Mucosa of rectum (tissue), 2 donors: ENCODE measurements at regions not wholly inside any gene's neighbourhood (a gene's known extent, or its start where the extent isn't known, plus 50 kb on each side); places are given as distances from the start of the nearest gene placed in this dataset.
"Not testable (repeated sequence)": the region's sequence is repeated elsewhere in the genome, so short reads cannot be mapped to it uniquely, and the experiment has no call there.

Experiments used
- H3K27ac ChIP-seq, 2 donors: one replicate each; pipeline ENCODE4 v1.7.0; 2013; ENCODE audit warnings: inconsistent platforms in 2 of 2, low read depth in 2 of 2, low read length in 2 of 2
- H3K27me3 ChIP-seq, 2 donors: one replicate each; pipeline ENCODE4 v1.7.0; 2013; ENCODE audit warnings: low read length in 2 of 2; ENCODE audit not compliant: control insufficient read depth in 2 of 2, insufficient read depth in 2 of 2
- H3K36me3 ChIP-seq, 2 donors: one replicate each; pipeline ENCODE4 v1.7.0; 2013; ENCODE audit warnings: low read length in 2 of 2; ENCODE audit not compliant: control insufficient read depth in 2 of 2, insufficient read depth in 2 of 2
- H3K4me1 ChIP-seq, 2 donors: one replicate each; pipeline ENCODE4 v1.7.0; 2013; ENCODE audit warnings: low read length in 2 of 2, mild to moderate bottlenecking in 1 of 2; ENCODE audit not compliant: control insufficient read depth in 2 of 2, insufficient read depth in 2 of 2
- H3K4me3 ChIP-seq, 2 donors: one replicate each; pipeline ENCODE4 v1.7.0; 2013; ENCODE audit warnings: low read length in 2 of 2
- H3K9ac ChIP-seq, 2 donors: one replicate each; pipeline ENCODE4 v1.7.0; 2013; ENCODE audit warnings: low read length in 2 of 2, low read depth in 1 of 2, mild to moderate bottlenecking in 1 of 2
- H3K9me3 ChIP-seq, 2 donors: one replicate each; pipeline ENCODE4 v1.7.0; 2013; ENCODE audit warnings: low read length in 2 of 2; ENCODE audit not compliant: control insufficient read depth in 2 of 2
- donor health status: healthy.
- donor health status: Normal muscosa, but diverticular disease.

DNA sequence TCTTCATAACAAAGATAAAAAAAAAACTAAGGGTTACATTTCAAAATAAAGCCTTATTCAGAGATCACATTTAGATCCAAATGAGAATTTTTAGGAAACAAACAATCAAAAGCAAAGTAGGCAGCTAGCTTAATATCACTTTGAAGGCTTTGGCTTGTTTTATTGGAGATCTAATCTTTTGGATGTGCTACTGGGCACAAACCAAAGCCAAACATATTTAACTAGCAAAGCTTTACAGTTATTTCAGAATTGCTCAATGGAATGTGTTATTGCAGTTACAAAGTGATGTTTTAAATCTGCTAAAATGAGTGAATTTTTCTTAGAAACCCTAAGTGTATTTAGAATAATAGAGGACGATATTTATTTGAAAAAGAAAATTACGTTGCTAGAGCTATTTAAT, 114.7 kb upstream of the KLHL1 start:
- Histone ChIP-seq H3K4me3 (no peak overlapping the region), H3K4me1 (no peaks in the 10 kb centered on the region), H3K27ac (no peak overlapping the region), H3K9me3 (no peaks in the 10 kb centered on the region), H3K9ac (no peak overlapping the region), H3K36me3 (no peaks in the 10 kb centered on the region), H3K27me3 (no peaks in the 10 kb centered on the region)

- no peak overlapping the region for H3K4me3 ChIP-seq
- no peaks in the 10 kb centered on the region for H3K9me3 ChIP-seq
- H3K27me3 ChIP-seq = no peaks in the 10 kb centered on the region
- no peak overlapping the region for H3K9ac ChIP-seq
- no peak overlapping the region for H3K27ac ChIP-seq
- H3K4me1 ChIP-seq = no peaks in the 10 kb centered on the region
- no peaks in the 10 kb centered on the region for H3K36me3 ChIP-seq
Observed at GRCh38 chr13:70218618-70219017, 110.4 kb upstream of the KLHL1 start.

DNA sequence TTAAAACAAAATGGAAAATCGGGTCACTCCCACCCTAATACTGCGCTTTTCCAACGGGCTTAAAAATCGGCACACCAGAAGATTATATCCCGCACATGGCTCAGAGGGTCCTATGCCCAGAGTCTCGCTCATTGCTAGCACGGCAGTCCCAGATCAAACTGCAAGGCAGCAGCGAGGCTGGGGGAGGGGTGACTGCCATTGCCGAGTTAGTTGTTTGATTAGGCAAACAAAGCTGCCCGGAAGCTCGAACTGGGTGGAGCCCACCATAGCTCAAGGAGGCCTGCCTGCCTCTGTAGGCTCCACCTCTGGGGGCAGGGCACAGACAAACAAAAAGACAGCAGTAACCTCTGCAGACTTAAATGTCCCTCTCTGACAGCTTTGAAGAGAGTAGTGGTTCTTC, 100.7 kb upstream of the KLHL1 start:
- not testable (repeated sequence) for H3K9ac ChIP-seq, H3K27me3 ChIP-seq, H3K4me1 ChIP-seq, H3K36me3 ChIP-seq, H3K27ac ChIP-seq, H3K9me3 ChIP-seq, H3K4me3 ChIP-seq

DNA sequence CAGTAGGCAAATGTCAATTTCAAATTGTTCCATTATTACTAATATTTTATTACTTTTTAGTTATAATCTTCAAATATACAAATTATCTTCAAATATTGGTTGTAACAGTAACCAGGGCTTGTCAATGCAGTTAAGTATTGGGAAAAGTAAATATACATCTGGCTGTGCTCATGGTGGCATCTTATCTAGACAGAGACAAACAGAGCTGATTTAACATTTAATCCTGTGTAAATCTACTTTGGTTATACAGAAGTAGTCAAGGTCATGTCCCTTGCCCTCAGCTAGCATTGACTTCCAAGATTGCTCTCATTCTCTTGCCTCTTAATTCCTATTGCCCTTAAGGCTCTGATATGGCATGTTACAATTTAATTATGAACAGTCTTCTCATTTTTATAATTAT, 98.4 kb upstream of the KLHL1 start:
- Histone ChIP-seq H3K9me3 (no peaks in the 10 kb centered on the region), H3K27ac (no peak overlapping the region), H3K36me3 (no peaks in the 10 kb centered on the region), H3K4me3 (no peak overlapping the region), H3K9ac (no peak overlapping the region), H3K4me1 (no peaks in the 10 kb centered on the region), H3K27me3 (no peaks in the 10 kb centered on the region)

GRCh38 chr13:70203661-70204229, 95.5 kb upstream of the KLHL1 start:
- Histone ChIP-seq H3K4me3 (no peak overlapping the region), H3K9ac (no peak overlapping the region), H3K4me1 (no peaks in the 10 kb centered on the region), H3K27me3 (no peaks in the 10 kb centered on the region), H3K36me3 (no peaks in the 10 kb centered on the region), H3K27ac (no peak overlapping the region), H3K9me3 (no peaks in the 10 kb centered on the region)

DNA sequence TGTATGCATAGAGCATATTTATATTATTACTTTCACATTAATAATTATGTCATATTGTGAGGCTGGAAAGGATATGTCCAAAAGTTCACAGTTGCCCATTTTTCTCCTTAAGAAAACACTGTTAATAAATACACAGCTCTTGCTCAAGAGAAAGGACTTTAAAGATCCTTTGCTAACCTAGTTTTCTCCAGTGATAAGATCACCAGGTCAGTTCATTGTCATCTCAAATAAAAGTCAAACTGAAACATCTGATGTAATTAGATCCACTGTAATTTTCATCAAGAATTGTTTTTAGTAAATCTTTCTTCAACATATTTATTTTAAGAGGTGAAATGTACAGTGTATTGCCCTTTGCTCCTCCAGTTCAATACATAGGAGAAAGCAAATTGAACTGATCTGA, 82.8 kb upstream of the KLHL1 start:
- Histone ChIP-seq H3K36me3 (no peaks in the 10 kb centered on the region), H3K27ac (no peak overlapping the region), H3K4me3 (no peak overlapping the region), H3K4me1 (no peaks in the 10 kb centered on the region), H3K9me3 (no peaks in the 10 kb centered on the region), H3K27me3 (no peaks in the 10 kb centered on the region), H3K9ac (no peak overlapping the region)

- no peak overlapping the region for H3K9ac ChIP-seq
- H3K36me3 ChIP-seq = no peaks in the 10 kb centered on the region
- no peaks in the 10 kb centered on the region for H3K4me1 ChIP-seq
- no peak overlapping the region for H3K4me3 ChIP-seq
- H3K9me3 ChIP-seq = no peaks in the 10 kb centered on the region
- H3K27me3 ChIP-seq = no peaks in the 10 kb centered on the region
- H3K27ac ChIP-seq = no peak overlapping the region
Observed at GRCh38 chr13:70189981-70190380, 81.7 kb upstream of the KLHL1 start.

DNA sequence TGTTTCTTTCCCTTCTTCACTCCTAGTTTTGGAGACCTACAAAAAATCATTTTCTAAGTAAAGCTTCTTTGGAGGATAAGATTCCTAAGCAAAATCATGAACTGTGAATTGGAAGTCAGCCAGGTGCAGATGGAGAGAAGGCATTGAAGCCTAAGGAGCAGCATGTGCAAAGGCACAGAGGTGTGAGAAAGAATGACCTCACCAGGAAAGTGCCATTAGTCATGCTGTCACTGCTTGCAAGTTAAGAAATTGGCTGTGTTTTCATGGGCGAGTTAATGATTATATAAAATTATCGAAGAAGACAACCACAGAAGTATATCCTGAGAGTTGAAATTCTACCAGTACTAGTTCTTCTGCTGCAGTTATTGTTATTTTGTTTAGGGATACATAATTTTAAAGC, 80.3 kb upstream of the KLHL1 start:
- Histone ChIP-seq H3K9ac (no peak overlapping the region), H3K4me3 (no peak overlapping the region), H3K9me3 (no peaks in the 10 kb centered on the region), H3K27ac (no peak overlapping the region), H3K36me3 (no peaks in the 10 kb centered on the region), H3K4me1 (no peaks in the 10 kb centered on the region), H3K27me3 (no peaks in the 10 kb centered on the region)

DNA sequence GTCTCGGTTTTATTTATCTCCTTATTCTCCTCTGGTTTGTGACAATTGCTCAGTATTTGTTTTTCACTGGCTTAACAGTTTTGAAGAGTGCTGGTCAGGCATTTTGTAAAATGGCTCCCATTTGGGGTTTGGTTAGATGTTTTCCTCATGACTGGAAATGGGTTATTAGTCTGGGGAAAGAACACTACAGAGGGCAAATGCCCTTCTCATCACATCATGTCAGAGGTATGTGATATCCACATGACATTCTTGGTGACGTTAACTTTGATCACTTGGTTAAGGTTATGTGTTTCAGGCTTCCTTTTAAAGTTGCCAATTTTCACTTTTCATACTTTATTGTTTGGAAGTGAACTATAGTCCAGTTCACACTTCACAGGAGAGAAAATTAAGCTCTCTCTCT, 74.8 kb upstream of the KLHL1 start:
- no peaks in the 10 kb centered on the region for H3K9me3 ChIP-seq
- H3K4me1 ChIP-seq = no peaks in the 10 kb centered on the region
- no peaks in the 10 kb centered on the region for H3K27me3 ChIP-seq

More for the DNA sequence above, 74.8 kb upstream of the KLHL1 start:
- Histone ChIP-seq H3K27ac (no peak overlapping the region), H3K4me3 (no peak overlapping the region), H3K9ac (no peak overlapping the region), H3K36me3 (no peaks in the 10 kb centered on the region)
